NT2/D1 (cell line): ENCODE measurements at regions not wholly inside any gene's neighbourhood (a gene's known extent, or its start where the extent isn't known, plus 50 kb on each side); places are given as distances from the start of the nearest gene placed in this dataset.

ENCODE experiments used
- DNase-seq: peaks from one replicate; pipeline ENCODE4 v3.0.0-alpha.2; 2011; ENCODE audit warnings: low read depth, low spot score
- H3K27me3 ChIP-seq: 2 replicates; pipeline ENCODE4 v1.6.0; 2011; ENCODE audit warnings: mild to moderate bottlenecking; ENCODE audit not compliant: insufficient read length, insufficient read depth
- H3K36me3 ChIP-seq: 2 replicates; pipeline ENCODE4 v1.6.1; 2011; ENCODE audit warnings: mild to moderate bottlenecking, low read length, mixed read lengths; ENCODE audit not compliant: insufficient read depth, insufficient read length
- H3K4me1 ChIP-seq: 2 replicates; pipeline ENCODE4 v1.5.1; 2011; ENCODE audit not compliant: insufficient read depth, insufficient read length
- H3K4me3 ChIP-seq: 2 replicates; pipeline ENCODE4 v1.5.1; 2011; ENCODE audit warnings: low read depth; ENCODE audit not compliant: insufficient read length
- H3K9ac ChIP-seq: 2 replicates; pipeline ENCODE4 v1.6.0; 2011; ENCODE audit warnings: low read depth; ENCODE audit not compliant: insufficient read length
- H3K9me3 ChIP-seq: 2 replicates; pipeline ENCODE4 v1.5.1; 2011; ENCODE audit warnings: mild to moderate bottlenecking, low read length; ENCODE audit not compliant: insufficient read depth
- SUZ12 ChIP-seq: IDR thresholded peaks from 2 replicates; pipeline ENCODE4 v1.6.1; 2011; ENCODE audit not compliant: insufficient read length, insufficient read depth; ENCODE audit errors: extremely low read depth
- YY1 ChIP-seq: IDR thresholded peaks from 2 replicates; pipeline ENCODE4 v1.6.1; 2011; ENCODE audit not compliant: insufficient read length, insufficient read depth
- ZNF274 ChIP-seq: IDR thresholded peaks from 2 replicates; pipeline ENCODE4 v1.6.1; 2011; ENCODE audit warnings: mild to moderate bottlenecking, low read depth, low read length

GRCh38 chr12:128168273-128168672, 98.7 kb upstream of the TMEM132C start:
- H3K27me3 ChIP-seq = no peaks in the 10 kb centered on the region

GRCh38 chr12:128170181-128170580, 96.8 kb upstream of the TMEM132C start:
- Histone ChIP-seq H3K27me3 (no peaks in the 10 kb centered on the region), H3K4me3 (no peak overlapping the region), H3K9ac (no peak overlapping the region), H3K9me3 (no peaks in the 10 kb centered on the region), H3K4me1 (peaks cover 5% of the 10 kb centered on the region), H3K36me3 (no peaks in the 10 kb centered on the region)
- no peak for DNase-seq
- no peak for TF ChIP-seq SUZ12
- no peak for TF ChIP-seq YY1
- TF ChIP-seq ZNF274 = no peak

More at GRCh38 chr12:128168273-128168672, 98.7 kb upstream of the TMEM132C start:
- Histone ChIP-seq H3K9me3 (no peaks in the 10 kb centered on the region), H3K4me3 (no peak overlapping the region), H3K9ac (no peak overlapping the region), H3K4me1 (peaks cover 5% of the 10 kb centered on the region), H3K36me3 (no peaks in the 10 kb centered on the region)
- no peak for TF ChIP-seq ZNF274
- no peak for TF ChIP-seq YY1
- no peak for TF ChIP-seq SUZ12
- DNase-seq = no peak

GRCh38 chr12:128178565-128178964, 88.4 kb upstream of the TMEM132C start:
- no peaks in the 10 kb centered on the region for H3K36me3 ChIP-seq
- no peak overlapping the region for H3K9ac ChIP-seq
- H3K27me3 ChIP-seq = no peaks in the 10 kb centered on the region
- no peak for DNase-seq
- H3K4me3 ChIP-seq = no peak overlapping the region
- H3K9me3 ChIP-seq = no peaks in the 10 kb centered on the region; the same call in 1 of the 2 replicates
- TF ChIP-seq YY1 (no peak), SUZ12 (no peak), ZNF274 (no peak)
- H3K4me1 ChIP-seq = no peaks in the 10 kb centered on the region

GRCh38 chr12:128178966-128179365, 88.0 kb upstream of the TMEM132C start:
- Histone ChIP-seq H3K9ac (no peak overlapping the region), H3K4me1 (no peaks in the 10 kb centered on the region), H3K36me3 (no peaks in the 10 kb centered on the region), H3K27me3 (no peaks in the 10 kb centered on the region), H3K4me3 (no peak overlapping the region), H3K9me3 (no peaks in the 10 kb centered on the region; the same call in 1 of the 2 replicates)
- TF ChIP-seq ZNF274 (no peak), SUZ12 (no peak), YY1 (no peak)
- no peak for DNase-seq

- TF ChIP-seq ZNF274 (no peak), YY1 (no peak), SUZ12 (no peak)
- no peaks in the 10 kb centered on the region for H3K4me1 ChIP-seq
- no peaks in the 10 kb centered on the region; the same call in 1 of the 2 replicates for H3K9me3 ChIP-seq
- H3K27me3 ChIP-seq = no peaks in the 10 kb centered on the region
- no peaks in the 10 kb centered on the region for H3K36me3 ChIP-seq
- H3K9ac ChIP-seq = no peak overlapping the region
- no peak overlapping the region for H3K4me3 ChIP-seq
- no peak for DNase-seq
Observed at GRCh38 chr12:128180166-128180565, 86.8 kb upstream of the TMEM132C start.

GRCh38 chr12:128190052-128190451, 76.9 kb upstream of the TMEM132C start:
- peak overlapping the region; percentile 9 for H3K9ac ChIP-seq
- TF ChIP-seq ZNF274 (no peak), SUZ12 (no peak), YY1 (no peak)
- H3K9me3 ChIP-seq = no peaks in the 10 kb centered on the region
- no peak for DNase-seq
- peaks cover 3% of the 10 kb centered on the region for H3K4me1 ChIP-seq
- peaks cover 17% of the 10 kb centered on the region for H3K27me3 ChIP-seq
- no peaks in the 10 kb centered on the region for H3K36me3 ChIP-seq
- H3K4me3 ChIP-seq = no peak overlapping the region

GRCh38 chr12:128190614-128191013, 76.4 kb upstream of the TMEM132C start:
- DNase-seq = peak; percentile 55
- peak overlapping the region; percentile 9 for H3K9ac ChIP-seq
- H3K27me3 ChIP-seq = peaks cover 17% of the 10 kb centered on the region
- TF ChIP-seq YY1 (no peak), ZNF274 (no peak), SUZ12 (no peak)
- H3K4me3 ChIP-seq = no peak overlapping the region
- no peaks in the 10 kb centered on the region for H3K36me3 ChIP-seq
- no peaks in the 10 kb centered on the region for H3K9me3 ChIP-seq
- H3K4me1 ChIP-seq = peaks cover 3% of the 10 kb centered on the region

- Histone ChIP-seq H3K9me3 (no peaks in the 10 kb centered on the region), H3K9ac (peak overlapping the region; percentile 5), H3K4me1 (peaks cover 3% of the 10 kb centered on the region), H3K36me3 (no peaks in the 10 kb centered on the region), H3K4me3 (no peak overlapping the region), H3K27me3 (peaks cover 17% of the 10 kb centered on the region)
- DNase-seq = no peak
- TF ChIP-seq YY1 (no peak), SUZ12 (no peak), ZNF274 (no peak)
Observed at GRCh38 chr12:128191380-128191779, 75.6 kb upstream of the TMEM132C start.
